ENCODE measurements at regions not wholly inside any gene's neighbourhood (a gene's known extent, or its start where the extent isn't known, plus 50 kb on each side); places are given as distances from the start of the nearest gene placed in this dataset.

GRCh38 chr18:1394426-1394825 is 489.8 kb downstream of the ADCYAP1 start:
- no peak for TF ChIP-seq ZNF274 (IDR thresholded peaks at IDR 0.05; ENCODE audit: low read depth, low read length)
- TF ChIP-seq YY1 (IDR thresholded peaks at IDR 0.05; ENCODE audit: insufficient read depth, insufficient read length) = no peak
- TF ChIP-seq SUZ12 (IDR thresholded peaks at IDR 0.05; ENCODE audit: extremely low read depth, insufficient read depth, insufficient read length) = no peak

Data from NT2/D1 (cell line).